ENCODE measurements at regions not wholly inside any gene's neighbourhood (a gene's known extent, or its start where the extent isn't known, plus 50 kb on each side); places are given as distances from the start of the nearest gene placed in this dataset.
A peak's percentile ranks its signal among the peaks of the same experiment; 100 is the strongest.

GRCh38 chr13:106990594-106990993 is 422.7 kb upstream of the ARGLU1 start:
- DNase-seq, result no peak

- DNase-seq, result no peak
These were observed 421.9 kb upstream of the ARGLU1 start for GRCh38 chr13:106989876-106990275.

GRCh38 chr13:106987427-106987785 is 419.5 kb upstream of the ARGLU1 start:
- DNase-seq, result no peak

DNA sequence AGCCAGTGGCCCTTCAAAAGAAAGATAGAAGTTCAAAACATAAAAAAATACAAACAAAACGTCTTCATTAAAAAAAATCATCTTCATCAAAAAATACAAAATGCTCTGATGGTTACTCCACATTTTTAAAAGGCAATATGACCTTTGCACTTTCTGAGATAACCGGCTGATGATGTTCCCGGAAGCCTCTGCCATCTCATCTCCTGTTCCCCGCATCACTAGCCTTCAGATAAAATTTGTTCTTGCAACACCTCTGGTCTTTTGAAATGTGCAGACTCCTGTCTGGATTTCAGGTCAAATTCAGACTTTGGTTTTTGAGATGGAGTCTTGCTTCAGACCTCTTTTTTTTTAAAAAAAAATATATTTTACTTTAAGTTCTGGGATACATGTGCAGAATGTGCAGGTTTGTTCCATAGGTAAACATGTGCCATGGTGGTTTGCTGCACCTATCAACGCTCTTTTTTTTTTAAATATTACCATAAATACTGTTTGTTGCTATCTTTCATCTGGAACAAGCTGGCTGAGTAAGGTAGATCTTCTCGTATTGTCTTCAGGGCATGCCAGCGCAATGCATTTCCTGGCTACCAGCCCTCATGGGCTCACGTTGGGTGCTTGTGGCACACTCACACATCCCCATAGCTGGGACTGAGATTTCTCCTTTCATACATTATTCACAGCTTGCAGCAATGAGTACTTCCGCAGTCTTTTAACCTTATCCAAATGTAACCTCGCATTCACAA is 418.9 kb upstream of the ARGLU1 start:
- no peak for DNase-seq

- DNase-seq, result no peak
These were observed 418.1 kb upstream of the ARGLU1 start for GRCh38 chr13:106986033-106986484.

- no peak for DNase-seq
These were observed 417.5 kb upstream of the ARGLU1 start for GRCh38 chr13:106985481-106985880.

DNA sequence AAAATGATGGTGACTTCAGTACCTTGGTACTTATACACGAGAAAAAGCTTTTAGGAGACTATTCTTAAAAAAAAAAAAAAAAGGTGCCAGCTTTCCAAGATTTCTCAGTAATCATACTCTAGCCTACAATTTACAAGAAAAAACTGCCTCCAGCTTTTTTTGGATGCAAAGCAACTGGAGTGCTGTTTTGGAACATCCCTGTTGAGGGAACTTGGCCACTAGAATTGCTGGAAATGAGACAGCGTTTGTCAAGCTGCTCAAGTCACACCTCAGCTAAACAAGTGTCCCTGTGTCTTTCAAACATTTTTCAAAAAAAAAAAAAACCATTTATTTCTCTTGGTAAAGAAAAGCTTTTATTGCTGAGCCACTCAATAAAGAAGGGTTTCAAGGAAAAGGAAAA is 413.1 kb upstream of the ARGLU1 start:
- no peak for DNase-seq

DNA sequence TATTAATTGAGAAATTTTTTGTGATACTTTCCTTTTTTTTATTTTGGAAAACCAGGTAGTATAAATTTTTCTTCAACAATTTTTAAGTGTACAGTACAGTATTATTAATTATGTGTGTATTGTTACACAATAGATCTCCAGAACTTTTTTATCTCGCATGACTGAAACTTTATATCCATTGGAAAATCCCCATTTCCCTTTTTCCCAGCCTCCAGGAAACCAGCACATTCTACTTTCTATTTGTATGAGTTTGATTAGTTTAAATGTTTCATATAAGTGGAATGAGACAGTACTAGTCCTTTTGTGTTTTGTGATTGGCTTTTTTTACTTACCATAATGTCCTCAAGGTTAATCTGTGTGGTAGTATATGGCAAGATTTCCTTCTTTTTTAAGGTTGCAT is 399.5 kb upstream of the ARGLU1 start:
- DNase-seq, result no peak

GRCh38 chr13:106963151-106963550 is 395.2 kb upstream of the ARGLU1 start:
- DNase-seq, result no peak

DNA sequence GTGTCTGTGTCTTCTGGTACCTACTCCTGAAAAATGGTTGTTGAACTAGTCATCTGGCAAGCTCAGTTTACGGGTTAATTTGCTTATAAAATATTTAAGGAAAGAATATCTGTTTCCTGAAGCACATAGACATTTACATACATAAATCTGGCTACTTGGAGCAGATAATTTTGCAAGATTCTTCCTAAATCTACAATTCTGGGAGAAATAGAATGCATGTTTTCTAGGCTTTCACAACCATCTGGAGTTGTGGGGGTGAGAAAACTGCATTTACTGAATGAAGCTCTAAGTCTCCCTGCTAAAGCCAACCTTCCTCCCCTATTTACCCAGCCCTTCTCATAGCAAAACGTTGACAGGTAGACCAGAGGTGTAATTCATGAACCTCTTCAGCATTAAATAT is 393.7 kb upstream of the ARGLU1 start:
- DNase-seq, result no peak

DNA sequence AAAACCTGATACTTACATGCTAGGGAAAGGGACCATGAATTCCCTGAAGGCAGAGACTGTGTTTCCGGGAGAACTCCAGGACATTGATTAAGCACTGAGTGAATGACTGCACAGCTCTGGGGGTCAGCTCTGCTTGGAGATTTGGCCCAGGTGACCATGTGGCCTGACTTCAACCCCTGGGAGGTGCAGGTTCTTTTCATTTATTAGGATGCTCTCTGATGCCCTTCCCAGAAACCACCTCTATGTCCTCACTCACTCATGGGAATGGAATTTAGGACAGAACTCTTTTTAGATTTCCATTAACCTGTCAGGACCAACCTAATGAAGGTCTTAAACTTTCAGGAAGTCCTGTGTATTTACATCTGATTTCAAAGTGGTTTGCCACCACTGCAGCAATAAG is 393.3 kb upstream of the ARGLU1 start:
- DNase-seq, result no peak

GRCh38 chr13:106958621-106959048 is 390.7 kb upstream of the ARGLU1 start:
- DNase-seq, result no peak

DNA sequence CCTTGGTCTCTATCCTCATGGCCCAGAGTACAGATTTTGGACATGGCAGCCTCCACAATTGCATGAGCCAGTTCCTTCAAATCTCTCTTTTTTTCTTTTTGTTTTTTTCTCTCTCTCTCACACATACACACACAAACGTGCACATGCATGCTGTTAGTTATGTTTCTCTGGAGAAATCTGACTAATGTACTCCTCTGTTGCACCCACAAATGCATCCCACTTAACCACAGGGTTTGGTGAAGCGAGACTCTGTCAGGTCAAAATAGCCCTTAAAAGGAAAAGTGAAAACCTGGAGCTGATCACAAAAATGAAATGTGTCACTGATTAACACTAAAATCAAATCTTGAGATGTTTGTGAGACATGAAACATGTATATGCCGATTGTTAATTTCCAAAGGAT is 374.6 kb upstream of the ARGLU1 start:
- no peak for DNase-seq

DNA sequence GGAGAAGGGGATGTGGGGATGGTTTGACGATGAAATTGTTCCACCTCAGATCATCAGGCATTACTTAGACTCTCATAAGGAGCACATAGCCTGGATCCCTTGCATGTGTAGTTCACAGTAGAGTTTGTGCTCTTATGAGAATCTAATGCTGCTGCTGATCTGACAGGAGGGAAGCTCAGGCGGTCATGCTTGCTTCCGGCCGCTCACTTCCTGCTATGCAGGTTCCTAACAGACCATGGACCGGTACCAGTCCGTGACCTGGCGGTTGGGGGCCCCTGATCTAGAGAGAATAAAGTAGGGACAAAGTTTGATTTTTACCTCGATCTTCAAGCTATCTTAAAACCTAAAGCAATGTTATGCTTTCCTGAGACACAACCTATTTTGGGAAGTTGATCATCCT is 373.8 kb upstream of the ARGLU1 start:
- DNase-seq, result no peak

DNA sequence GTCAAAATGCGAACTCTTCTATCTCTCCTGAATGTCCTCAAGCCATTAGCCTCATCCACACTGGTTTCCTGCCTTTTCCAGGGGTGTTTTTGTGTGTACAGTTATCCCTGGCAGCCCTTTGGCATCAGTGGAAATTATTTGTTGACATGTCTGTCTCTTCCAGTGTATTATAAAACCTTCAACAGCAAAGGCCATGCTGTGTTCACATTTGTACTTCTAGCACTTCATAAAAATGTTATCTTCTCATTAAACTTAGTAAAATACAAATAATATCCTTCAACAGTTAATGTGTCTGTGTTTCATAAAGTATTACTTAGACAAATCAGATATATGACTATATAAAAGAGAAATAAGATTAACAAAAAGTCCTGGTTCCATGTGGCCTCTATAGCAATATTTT is 359.5 kb upstream of the ARGLU1 start:
- no peak for DNase-seq

- DNase-seq, result no peak
These were observed 354.4 kb upstream of the ARGLU1 start for GRCh38 chr13:106922384-106922783.

DNA sequence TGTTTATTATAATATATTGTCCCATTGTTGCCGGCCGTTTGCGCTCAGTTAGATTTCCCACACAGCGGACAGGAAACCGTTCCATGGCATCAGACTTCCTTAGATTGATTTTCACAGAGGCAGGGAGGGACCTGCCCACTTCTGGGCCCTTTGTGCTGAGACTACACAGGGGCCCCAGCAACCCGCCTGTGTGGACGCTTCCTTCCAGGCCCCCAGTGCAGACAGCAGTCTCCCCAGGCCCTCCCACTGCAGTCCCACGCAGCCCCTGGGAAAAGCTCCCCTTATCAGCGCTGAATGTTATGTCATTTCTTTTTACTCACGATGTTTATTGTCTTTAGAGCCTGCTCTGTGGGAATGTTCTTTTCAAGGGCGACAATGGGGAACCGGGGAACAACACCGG is 351.7 kb upstream of the ARGLU1 start:
- DNase-seq, result no peak

GRCh38 chr13:106919133-106919532 is 351.2 kb upstream of the ARGLU1 start:
- DNase-seq, result no peak

DNA sequence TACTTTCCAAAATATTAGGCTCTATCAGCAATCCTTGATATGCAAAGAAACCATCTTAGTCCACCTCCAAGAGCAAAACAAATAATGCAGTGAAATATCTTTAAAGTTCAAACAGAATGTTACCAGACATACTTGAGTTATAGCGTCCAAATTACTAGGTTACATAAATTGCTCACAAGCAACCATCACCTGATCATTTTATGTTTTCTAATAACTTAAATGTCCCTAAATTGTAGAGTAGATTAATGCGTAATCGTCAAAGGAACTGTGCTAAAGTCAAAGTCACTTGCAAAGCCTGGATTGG is 350.6 kb upstream of the ARGLU1 start:
- DNase-seq, result no peak

DNA sequence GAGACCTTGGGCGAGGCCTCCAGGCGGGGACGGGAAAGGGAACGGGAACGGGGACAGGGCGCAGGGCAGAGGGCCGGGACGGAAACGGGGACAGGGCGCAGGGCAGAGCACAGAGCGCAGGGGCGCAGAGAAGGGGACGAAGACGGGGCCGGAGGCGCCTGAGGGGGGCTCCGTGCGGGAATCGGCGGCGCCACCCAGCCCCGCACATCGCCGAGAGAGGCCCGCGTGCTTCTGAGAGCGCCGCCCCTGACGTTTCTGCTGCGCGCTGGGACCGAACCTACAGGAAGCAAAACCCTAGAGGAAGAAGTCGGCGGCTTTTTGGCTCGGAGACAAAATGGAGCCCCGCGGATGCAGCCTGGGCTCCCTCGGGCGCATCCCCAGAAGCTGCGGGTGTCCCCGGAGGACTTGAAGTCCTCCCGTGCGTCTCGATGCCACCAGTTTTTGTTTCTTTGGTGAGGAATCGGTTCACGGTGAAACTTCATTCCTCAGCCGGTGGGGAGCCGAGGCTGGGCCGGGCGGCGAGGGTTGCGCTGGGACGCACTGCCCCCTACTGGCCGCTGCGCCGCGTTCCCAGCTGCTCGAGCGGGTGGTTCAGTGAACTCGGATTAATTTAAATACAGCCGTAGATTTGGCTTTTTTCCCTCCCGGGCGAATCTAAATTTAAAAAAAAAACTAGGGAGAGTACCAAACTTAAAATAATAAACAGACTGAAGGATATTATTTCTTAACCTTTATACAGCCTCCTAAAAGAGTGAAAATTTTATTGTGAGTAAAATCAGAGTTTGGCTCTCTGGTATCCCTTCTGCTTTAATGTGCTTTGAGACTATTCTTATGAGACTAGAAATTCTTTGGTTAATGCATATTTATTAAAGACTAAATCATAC is 350.0 kb upstream of the ARGLU1 start:
- DNase-seq, result peak; percentile 86

DNA sequence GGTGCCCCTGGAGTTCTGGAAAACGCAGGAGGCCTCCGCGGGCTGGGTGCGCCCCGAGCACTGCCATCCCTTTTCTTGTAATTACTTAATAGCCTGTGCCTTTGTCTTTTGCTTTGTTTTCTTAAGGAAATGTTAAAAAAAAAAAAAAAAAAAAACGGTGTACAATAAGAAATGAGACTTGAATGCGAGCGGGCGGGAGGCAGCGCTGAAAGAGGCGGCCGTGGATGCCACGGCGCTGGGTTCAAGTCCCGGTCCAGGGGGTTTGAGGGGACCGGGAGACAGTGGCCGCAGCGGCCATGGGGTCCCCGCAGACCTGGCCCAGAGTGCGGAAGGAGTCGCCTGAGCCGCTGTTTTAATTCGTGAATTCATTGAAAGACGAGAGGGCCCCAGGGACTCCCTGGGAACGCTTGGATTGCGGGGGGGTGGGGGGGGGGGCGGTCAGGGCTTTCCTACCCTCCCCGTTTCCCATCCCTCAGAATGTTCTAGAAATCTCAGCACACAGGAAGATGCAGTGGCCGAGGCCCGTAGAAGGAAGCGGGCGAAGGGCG is 349.2 kb upstream of the ARGLU1 start:
- DNase-seq, result no peak

DNA sequence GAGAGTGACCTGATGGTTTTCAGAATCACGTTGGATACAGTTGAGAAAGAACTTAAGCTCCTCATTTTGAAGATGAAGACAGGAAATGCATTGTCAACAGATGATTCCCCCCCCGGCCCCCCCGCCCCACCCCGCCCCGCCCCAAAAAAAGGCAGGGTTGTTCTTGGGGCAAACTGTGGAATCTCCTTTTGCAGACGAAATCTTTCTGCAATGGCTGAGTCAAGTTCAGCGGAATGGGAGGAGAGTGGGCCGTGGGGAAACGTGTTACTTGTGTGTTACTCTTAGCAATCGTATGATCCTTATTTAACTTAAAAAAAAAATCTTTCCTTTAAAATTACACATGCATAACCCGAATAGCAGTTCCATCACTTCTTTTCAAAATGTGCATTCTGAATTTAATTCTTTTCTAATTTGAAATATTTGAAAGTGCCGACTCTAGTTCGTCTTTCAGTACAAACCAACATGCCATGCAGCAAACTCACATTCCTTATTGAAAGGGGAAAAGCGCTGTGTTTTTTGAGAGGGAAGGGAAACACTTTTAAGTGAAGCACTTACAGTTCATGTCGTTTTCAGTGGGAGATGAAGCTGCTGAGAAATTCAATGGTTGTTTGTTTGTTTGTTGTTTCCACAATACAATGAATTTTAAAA is 348.5 kb upstream of the ARGLU1 start:
- no peak for DNase-seq

GRCh38 chr13:106915146-106915545 is 347.2 kb upstream of the ARGLU1 start:
- DNase-seq, result no peak

- DNase-seq, result no peak
These were observed 343.7 kb upstream of the ARGLU1 start for GRCh38 chr13:106911627-106912026.
